GM12892 (cell line): ENCODE measurements at regions not wholly inside any gene's neighbourhood (a gene's known extent, or its start where the extent isn't known, plus 50 kb on each side); places are given as distances from the start of the nearest gene placed in this dataset.
"Not testable (repeated sequence)": the region's sequence is repeated elsewhere in the genome, so short reads cannot be mapped to it uniquely, and the experiment has no call there.

Experiments
- DNase-seq: peaks from one replicate; pipeline ENCODE4 v3.0.0; 2011; ENCODE audit not compliant: insufficient read length
- FAIRE-seq: peaks from 2 replicates; lab custom pipeline; 2011; peaks lifted over from hg19 to GRCh38; lab: Jason Lieb, UNC
- POLR2A ChIP-seq: IDR thresholded peaks from 2 replicates; pipeline ENCODE4 v1.6.1; 2011; ENCODE audit warnings: low read depth, low read length, control low read depth
- POLR2AphosphoS5 ChIP-seq: IDR thresholded peaks from 2 replicates; pipeline ENCODE4 v1.6.1; 2011; ENCODE audit warnings: low read depth, low read length, control low read depth
- TAF1 ChIP-seq: IDR thresholded peaks from 2 replicates; pipeline ENCODE4 v1.6.1; 2011; ENCODE audit warnings: low read depth, mild to moderate bottlenecking, control low read depth, low read length, borderline replicate concordance

DNA sequence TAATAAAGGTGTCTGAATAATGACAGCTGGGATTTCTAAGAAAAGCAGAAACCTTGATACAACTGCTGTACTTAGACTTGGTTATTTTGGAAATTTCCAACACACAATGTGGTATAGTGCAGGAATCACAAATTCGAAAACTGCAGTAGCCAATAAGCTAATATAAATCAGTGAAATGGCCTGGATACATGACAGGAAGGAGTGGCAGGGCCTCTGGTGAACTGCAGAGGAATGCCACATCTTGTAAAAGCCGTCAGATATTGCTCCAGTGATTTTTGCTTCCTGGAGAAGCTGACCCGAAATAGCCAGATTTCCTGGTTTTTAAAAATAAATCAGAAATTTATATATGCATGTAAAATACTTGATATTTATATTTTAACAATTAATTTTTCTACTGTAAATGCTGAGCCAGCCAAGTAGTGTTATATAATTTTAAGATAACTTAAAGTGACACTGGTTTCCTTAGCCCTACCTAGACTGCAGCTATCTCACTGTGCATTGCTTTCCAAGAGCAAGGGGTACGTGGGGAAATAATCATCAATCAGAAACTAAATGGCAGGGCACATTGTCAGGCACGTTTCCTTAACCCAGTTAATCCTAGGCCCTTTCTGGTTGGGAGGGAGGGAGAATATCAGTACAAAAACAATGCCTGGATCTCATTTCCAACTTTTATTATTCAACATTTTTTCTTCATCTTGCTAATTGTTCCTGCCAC lies 182.4 kb downstream of the RASEF start:
- TF ChIP-seq TAF1 (no peak), POLR2A (no peak), POLR2AphosphoS5 (no peak)
- DNase-seq (no peak), FAIRE-seq (no peak)

DNA sequence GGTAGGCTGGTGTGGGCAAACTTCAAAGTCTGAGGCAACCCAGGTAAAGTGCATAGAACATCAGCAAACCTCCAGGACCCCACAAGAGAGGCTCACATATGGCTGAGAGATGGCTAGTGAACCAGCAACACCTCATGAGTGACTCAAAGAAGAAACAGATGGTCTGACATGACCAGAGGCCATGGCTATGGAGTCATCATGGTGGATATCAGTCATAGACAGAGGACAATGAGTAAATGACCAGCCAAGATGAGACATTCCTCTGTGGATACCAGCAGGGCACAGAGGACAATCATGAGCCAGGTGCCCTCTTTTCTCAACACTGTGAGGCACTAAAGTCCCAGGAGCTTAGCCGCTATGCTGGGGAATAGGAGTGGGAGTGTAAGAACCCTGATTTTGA lies 180.8 kb downstream of the RASEF start:
- no peak for DNase-seq

GRCh38 chr9:82882748-82883147 lies 180.2 kb downstream of the RASEF start:
- TF ChIP-seq POLR2AphosphoS5 (no peak), TAF1 (no peak), POLR2A (no peak)
- no peak for DNase-seq
- FAIRE-seq: no peak

More for the DNA sequence above, 180.8 kb downstream of the RASEF start:
- TF ChIP-seq POLR2AphosphoS5: no peak
- no peak for FAIRE-seq

- FAIRE-seq (no peak), DNase-seq (no peak)
- TF ChIP-seq TAF1 (no peak), POLR2AphosphoS5 (no peak), POLR2A (no peak)
These were observed 179.5 kb downstream of the RASEF start for GRCh38 chr9:82883436-82883835.

DNA sequence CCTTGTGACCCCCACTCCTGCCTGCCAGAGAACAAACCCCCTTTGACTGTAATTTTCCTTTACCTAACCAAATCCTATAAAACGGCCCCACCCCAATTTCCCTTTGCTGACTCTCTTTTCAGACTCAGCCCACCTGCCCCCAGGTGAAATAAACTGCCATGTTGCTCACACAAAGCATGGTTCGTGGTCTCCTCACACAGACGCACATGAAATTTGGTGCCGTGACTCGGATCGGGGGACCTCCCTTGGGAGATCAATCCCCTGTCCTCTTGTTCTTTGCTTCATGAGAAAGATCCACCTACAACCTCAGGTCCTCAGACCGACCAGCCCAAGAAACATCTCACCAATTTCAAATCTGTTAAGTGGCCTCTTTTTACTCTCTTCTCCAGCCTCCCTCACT lies 179.0 kb downstream of the RASEF start:
- not testable (repeated sequence) for DNase-seq, FAIRE-seq

DNA sequence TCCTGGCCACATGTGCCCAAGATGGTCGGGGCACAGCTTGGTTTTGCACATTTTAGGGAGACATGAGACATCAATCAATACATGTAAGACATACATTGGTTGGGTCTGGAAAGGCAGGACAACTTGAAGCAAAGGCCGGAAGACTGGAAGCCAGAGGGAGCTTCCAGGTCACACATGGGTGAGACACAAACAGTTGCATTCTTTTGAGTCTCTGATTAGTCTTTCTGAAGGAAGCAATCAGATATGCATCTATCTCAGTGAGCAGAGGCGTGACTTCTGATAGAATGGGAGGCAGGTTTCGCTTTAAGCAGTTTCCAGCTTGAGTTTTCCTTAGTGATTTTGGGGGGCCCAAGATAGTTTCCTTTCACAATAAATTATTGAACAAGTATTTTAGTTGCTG lies 172.5 kb downstream of the RASEF start:
- no peak for DNase-seq
- no peak for TF ChIP-seq TAF1
- TF ChIP-seq POLR2AphosphoS5: no peak
- no peak for FAIRE-seq

DNA sequence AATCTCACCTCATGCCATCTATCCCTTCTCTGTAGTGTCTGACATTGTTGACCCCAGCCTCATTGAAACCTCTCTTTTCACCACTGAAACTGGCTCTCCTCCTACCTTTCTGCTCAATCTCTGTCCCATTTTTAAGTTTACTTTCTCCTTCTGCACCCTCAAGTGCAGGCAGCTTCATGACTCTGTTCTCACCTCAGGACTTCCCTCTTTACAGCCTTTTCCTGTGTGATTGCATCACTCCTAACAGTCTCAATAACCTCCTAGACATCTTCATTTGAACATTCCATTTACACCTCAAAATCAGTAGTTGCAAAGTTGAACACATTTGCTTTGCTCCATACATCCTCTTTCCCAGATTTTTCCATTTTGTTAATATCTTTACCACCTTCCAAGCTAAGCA lies 172.1 kb downstream of the RASEF start:
- DNase-seq: no peak
- FAIRE-seq: no peak
- TF ChIP-seq POLR2A (no peak), POLR2AphosphoS5 (no peak), TAF1 (no peak)

DNA sequence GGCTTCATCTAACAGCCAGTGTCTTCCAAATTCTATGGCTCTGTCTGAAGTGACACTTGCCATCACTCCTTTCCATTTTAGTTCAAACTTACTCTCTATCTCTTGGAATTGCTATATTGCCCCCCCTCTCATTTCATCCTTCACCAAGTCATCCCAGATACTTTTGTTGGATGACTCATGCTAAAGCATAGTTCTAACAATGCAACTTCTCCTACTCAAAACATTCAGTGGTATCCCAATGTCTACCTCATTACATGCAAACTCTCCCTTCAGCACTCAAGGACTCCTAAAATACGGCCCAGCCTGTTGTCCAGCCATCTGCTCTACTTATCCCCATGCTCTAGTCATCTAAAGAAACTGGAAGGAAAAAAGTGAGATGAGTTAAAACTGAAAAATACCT lies 171.6 kb downstream of the RASEF start:
- DNase-seq (no peak), FAIRE-seq (no peak)
- TF ChIP-seq POLR2AphosphoS5 (no peak), POLR2A (no peak), TAF1 (no peak)

DNA sequence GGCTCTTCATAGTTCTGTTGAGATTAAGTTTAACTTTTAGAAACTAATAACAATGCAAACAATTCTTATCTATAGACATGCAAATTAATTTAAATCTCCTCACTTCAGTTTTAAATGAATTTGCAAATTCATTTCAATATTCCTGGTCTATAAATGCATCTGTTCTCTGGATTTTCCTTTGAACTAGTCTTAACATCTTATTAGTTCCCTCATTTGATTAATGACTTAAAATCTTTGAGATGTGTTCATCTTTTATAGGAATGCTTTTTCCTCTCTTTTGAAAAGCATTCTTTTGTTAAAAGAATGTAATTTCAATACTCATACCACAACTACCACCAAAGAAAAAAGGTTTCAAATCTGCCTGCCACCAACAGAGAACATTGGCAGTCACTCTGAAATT lies 169.4 kb downstream of the RASEF start:
- FAIRE-seq (no peak), DNase-seq (no peak)
- TF ChIP-seq POLR2AphosphoS5: no peak
- no peak for TF ChIP-seq POLR2A
- no peak for TF ChIP-seq TAF1

GRCh38 chr9:82894548-82894947 lies 168.4 kb downstream of the RASEF start:
- TF ChIP-seq TAF1: no peak
- no peak for TF ChIP-seq POLR2AphosphoS5
- no peak for TF ChIP-seq POLR2A
- no peak for FAIRE-seq
- no peak for DNase-seq

GRCh38 chr9:82894961-82895821 lies 167.8 kb downstream of the RASEF start:
- DNase-seq (no peak), FAIRE-seq (no peak)
- TF ChIP-seq TAF1: no peak
- TF ChIP-seq POLR2AphosphoS5: no peak
- no peak for TF ChIP-seq POLR2A

DNA sequence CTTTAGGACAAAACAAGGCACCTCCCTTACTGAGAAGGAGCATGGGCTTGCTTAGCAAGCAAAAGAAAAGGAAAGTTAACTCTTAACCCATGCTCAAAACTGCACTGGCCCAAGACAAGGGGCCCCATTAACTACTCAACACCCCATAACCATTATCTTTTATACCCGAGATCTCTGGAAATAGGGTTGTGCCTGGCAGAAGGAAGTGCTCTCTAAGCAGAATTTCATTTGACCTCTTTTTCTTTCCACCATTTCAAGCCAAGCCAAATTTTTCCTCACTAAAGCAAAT lies 167.2 kb downstream of the RASEF start:
- FAIRE-seq (no peak), DNase-seq (no peak)
- TF ChIP-seq POLR2AphosphoS5 (no peak), TAF1 (no peak), POLR2A (no peak)

DNA sequence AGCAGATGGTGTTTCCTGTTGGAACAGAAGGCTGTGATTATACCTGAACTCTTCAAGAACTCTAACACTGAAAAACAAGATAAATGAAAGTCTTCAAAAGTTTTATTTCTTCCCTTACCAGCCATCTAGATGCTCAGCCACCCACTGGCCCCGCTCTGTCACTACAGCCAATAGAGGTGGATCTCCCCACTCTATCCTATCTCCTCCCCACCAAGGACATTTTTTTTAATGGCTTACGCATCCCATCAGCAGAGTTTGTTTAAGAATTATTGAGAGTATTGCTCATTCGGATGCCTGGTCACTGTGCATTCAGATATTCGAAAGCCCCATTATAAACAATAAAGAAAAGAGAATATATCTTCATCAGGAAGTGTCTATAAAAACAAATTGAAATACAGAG lies 159.4 kb downstream of the RASEF start:
- DNase-seq: no peak
- TF ChIP-seq TAF1: no peak
- TF ChIP-seq POLR2A: no peak
- TF ChIP-seq POLR2AphosphoS5: no peak
- no peak for FAIRE-seq
